Stimulated activated CD8-positive, alpha-beta memory T cell treated with anti-CD3 and anti-CD28 coated beads, Interleukin-4, amount 100 ng/mL, for 24 hours (primary cell): ENCODE measurements at regions not wholly inside any gene's neighbourhood (a gene's known extent, or its start where the extent isn't known, plus 50 kb on each side); places are given as distances from the start of the nearest gene placed in this dataset.

Experiments used
- DNase-seq: peaks from one replicate; pipeline ENCODE4 v3.0.0-alpha.2; 2020; ENCODE audit warnings: low read depth

DNA sequence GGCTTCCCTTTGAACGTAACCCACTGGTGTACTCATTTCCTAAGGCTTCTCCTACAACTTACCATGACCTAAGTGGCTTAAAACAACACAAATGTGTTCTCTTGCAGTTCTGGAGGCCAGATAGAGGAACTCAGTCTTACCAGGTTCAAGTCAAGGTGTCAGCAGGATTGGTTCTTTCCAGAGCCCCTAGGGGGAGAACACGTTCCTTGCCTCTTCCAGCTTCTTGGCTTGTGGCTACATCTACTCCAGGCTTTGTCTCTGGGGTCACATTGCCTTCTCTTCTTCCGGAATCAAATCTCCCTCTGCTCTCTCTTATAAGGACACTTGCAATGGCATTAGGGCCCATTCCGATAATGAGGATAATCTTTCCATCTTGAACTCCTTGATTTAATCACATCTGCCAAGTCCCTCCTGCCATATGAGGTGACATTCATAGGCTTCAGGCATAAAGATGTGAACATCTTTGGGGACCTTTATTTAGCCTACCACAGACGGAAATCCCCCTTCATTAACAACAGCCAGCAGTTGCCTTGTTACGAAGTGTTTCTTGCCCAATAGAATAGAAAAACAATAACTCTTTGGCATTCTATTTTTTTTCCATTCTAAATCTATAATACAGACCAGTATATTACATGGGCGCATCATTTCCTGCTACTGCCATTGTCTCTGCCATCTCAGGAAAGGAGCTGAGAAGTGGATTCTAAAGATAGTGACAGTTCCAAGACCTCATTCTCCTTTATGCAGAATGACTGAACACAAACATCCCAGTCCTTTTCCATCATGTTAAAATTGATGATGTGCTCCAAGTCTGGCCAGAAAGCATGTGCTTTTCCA lies 362.0 kb downstream of the ZNF521 start:
- no peak for DNase-seq

DNA sequence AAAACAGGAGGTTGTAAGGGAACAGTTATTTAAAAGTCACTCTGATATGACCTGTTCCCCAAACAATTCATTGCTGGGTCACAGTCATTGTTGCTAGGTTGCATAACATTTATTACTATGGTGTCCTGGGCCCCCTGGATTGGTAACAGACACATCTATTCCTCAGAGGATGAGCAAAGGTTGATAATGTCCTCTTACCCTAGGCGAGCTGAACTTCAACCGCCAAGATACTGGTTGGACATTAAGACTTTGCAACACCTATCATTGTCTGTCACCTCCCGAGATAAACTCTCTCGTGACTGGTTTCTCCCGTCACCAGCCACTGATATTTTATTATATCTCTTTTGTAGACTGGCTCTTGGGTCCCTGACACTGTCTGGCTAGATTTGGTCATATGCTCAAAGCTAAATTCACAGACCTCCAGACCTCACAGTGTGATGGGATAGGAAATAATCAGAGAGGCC lies 361.3 kb downstream of the ZNF521 start:
- no peak for DNase-seq

DNA sequence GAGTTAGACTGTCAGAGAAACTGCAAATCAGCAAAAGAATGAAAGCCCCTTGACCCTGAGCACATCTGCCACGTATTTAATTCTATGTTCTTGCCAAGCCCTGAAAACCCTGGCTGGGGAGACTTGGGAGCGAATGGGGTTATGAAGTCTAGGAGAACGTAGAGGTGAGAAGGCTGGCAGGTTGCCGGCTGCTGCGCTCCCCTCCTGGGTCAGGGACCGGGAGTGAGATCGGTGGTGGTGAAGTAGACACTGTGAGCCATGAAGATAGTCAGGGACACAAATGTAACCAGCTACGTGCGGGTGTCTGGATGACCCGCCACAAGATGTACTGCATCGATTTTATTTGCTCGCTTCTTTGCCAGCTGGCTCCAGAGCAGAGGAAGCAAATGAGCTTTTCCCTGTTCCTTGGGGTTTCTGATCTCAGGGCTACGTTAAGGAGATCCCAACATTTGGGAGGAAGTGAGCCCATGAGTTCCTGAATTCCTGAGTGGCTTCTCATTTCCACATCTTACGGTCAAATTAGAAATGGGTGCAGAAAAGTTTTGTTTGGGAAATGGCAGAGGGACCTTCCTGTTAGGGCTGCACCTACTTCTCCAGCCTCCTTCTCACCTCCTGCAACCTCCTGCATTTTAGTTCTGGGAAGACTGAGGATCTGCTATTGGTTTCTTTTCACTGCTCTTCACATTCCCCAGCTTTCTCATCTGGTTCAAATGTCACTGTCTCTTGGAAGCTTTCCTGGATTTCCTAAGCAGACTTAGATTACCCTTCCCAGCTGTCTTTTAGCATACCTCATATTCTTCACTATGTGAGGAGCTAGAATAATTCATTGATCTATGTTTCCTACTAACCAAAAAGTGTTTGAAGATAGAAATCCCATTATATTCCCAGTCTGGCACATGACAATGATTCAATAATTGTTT lies 360.6 kb downstream of the ZNF521 start:
- no peak for DNase-seq

DNA sequence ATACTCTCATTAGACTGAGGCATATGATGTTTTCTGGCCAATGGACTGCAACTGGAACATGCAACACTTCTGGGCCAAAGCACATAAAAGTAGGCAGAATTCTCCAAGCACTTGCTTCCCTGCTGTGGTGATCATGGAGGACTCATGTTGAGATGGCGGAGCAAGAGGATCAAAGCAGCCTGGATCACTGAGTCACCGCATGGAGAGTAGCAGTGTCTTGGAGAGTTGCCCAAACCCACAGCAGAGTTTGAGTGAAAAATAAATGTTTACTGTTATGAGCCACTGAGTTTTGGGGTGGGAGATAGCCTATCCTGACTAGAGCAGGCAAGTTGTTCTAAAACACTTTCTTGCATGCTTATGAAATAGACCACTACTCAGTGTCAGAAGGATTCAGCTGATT lies 359.5 kb downstream of the ZNF521 start:
- DNase-seq = no peak

DNA sequence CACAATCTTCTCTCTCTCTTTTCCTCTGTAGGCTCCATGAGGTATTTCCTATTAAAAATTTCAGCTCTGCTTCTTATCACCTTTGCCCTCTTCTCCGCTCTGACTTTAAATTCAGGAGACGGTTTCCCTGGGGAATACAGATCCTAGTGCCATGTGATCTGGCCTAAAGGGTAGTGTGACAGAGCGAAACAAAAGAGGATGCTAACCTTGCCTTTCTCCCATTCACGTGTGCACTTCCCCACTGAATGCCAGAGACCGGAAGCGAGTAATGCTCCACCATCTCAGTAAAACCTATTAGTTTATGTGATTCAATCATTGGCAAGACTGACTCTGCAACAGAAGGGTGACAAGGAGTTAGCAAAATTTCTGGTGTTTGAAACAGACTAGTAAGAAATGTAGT lies 358.3 kb downstream of the ZNF521 start:
- no peak for DNase-seq

DNA sequence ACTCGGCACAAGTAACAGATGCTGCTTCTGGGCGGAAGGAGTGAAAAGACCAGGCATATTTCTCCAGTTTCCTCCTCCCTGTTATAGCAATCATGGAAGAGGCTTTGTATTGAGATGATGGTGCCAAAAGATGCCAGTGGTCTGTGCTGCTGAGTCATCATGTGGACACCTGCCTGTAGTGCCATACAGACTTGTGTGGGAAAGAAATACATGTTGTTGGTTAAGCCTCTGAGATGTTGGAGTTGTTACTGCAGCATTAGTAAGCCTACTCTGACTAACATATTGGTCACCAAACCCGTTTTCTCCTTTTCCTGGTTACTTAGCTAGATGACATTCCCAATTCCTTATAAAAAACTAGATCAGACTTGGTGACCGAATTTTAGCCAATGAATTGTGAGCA lies 356.9 kb downstream of the ZNF521 start:
- DNase-seq = no peak

DNA sequence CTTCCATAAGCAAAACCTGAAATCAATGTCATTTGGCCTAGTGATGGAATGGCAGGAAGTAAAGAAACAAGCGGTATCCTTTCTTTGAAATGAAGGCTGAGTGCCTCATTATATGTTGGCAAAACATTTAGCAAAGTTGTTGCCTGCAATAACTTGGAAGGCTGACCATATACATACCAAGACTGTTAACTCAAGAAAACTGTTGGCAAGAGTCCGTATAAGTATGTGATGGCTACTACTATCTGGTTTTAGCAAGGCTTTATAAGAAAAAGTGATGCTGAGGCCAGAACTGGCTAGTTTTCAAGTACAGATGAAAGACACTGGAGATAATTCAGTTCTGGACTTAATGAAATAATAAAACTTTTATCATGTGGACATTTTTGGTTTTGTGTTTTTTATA lies 356.2 kb downstream of the ZNF521 start:
- DNase-seq = no peak

DNA sequence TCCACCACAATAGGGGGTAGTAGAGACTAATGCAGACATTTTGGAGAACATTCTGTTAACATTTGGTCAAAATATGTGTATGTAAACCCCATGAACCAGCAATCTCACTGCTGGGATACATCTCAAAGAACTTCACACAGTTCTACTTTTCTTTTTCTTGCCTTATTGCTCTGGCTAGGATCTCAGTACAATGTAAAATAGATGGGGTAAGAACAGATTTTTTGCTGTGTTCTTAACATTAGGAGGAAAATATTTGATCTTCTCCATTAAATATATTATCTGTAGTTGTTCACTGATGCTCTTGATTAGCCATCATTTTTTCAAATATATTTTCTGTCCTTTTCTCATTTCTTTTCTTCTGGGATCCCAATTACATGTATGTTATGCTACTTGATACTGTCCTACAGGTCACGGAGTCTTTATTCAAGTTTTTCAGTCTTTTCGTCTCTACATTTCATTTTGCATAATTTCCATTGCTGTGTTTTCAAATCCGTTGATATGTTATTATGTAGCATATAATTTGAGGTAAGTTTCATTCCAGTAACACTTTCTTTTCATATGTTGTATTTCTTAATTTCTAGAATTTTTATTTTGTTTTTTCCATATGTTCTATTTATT lies 352.2 kb downstream of the ZNF521 start:
- DNase-seq = no peak

DNA sequence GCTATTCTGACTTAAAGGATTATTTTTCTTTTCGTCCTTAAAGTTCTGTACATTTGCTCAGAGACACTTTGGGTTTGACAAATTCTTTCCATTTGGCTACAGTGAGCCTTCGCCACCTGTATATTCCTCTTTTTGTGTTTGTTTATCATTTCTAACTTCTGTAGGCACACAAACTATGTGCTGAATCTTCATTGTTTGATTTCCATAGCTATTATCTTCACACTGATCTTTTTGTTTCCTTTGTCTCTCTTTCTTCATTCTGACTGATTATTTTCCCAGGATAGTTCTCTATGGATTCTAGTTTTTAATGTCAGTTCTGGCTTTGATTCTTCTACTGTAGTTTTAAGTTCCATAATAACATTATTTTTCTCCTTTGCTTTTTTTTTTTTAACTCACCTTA lies 350.2 kb downstream of the ZNF521 start:
- DNase-seq = no peak

DNA sequence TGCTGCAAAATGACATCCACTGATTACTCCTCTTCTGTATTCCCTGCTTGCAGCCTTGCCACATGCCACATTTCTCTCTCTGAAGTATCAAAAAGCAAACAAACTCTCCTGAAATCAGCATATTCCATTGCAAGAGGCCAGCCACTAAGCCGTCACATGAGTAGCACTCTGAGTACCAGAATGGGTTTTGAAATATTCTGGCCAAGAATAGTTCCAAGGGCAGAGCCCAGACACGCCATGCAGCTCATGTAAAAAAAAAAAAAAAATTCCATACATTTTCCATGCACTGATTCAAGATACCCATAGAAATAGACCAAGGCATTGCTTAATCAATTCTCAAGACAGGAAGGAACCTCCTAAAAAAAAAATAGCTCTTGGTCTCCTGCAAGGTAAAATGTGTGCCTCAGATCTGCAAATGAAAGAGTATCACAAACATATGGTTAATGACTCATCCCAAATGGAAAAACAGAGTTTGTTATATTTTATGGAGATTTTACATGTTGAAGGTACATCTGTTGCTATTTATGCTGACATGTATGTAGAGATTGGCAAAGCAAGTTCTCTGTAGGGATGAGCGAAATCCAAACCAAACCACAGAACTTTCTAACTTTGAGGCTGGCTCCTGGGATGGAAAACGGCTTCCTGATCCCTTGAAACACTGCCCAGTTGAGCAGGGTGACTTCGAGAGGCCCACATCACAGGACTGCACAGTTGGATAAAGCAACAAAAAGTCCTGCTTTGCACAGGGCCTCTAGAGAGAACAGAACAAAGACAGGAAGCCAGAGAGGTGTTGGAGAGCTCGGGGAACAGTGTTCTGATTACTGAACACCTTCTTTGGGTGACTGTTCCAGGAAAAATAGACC lies 346.2 kb downstream of the ZNF521 start:
- no peak for DNase-seq

DNA sequence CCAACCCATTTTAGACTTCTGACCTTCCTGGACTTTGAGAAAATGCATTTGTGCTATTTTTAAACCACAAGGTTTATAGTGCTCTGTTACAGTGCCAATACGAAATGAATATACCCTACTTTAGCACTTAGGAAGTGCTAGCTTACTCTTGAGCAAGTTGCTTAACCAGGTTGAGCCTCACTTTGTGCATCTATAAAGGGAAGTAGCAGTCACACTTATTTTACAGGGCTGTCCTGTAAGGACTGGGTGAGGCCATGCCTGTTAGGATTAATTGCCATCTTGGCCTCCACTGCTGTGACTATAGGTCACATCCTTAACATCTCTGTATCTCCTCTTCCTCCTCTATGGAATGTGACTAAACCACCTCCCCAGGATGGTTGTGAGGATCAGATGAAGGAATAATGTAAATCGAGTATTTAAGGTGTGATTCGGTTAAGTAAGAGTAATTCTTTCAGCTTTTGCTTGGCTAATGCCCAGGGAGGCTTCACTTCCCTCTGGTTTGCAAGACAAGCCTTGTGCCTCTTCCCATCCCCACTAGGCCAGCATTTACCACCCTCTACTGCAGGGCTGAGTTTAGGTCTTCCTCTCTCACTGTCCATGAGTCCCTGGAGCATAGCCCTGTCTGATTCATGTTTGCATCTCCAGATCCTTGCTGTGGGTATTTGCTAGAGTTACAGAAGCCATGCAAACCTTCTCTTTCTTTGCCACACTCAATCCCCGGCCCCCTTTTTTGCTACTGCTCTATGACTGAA lies 341.2 kb downstream of the ZNF521 start:
- no peak for DNase-seq
